H1 (cell line): ENCODE measurements at regions not wholly inside any gene's neighbourhood (a gene's known extent, or its start where the extent isn't known, plus 50 kb on each side); places are given as distances from the start of the nearest gene placed in this dataset.

Experiments used
- CEBPB ChIP-seq: IDR thresholded peaks from 2 replicates; pipeline ENCODE4 v1.6.1; 2012; ENCODE audit warnings: low read depth, low read length
- PHF8 ChIP-seq: fragments of 200-600 bp; sonication (generic); conservative IDR thresholded peaks from 2 replicates; pipeline ENCODE4 v1.7.1; 2012; ENCODE audit warnings: low read depth, mild to moderate bottlenecking, inconsistent platforms, low read length, moderate library complexity
- RAD21 ChIP-seq, 2 experiments: IDR thresholded peaks in 1 of 2; conservative IDR thresholded peaks in 1 of 2; 2 replicates each; pipeline ENCODE4 v1.6.1; 2011; ENCODE audit warnings: low read depth in 2 of 2, low read length in 2 of 2, improper control_type of control experiment in 1 of 2, inconsistent platforms in 1 of 2, mild to moderate bottlenecking in 1 of 2, moderate library complexity in 1 of 2
- SIRT6 ChIP-seq: IDR thresholded peaks from one replicate; pipeline ENCODE4 v1.7.1; 2012; ENCODE audit warnings: low read length, inconsistent platforms
- SIX5 ChIP-seq: IDR thresholded peaks from 2 replicates; pipeline ENCODE4 v1.6.1; 2011; ENCODE audit warnings: mild to moderate bottlenecking, low read depth, low read length
- SP1 ChIP-seq: IDR thresholded peaks from 2 replicates; pipeline ENCODE4 v1.6.1; 2011; ENCODE audit warnings: low read depth, low read length

GRCh38 chr2:220044383-220044782 is 417.0 kb downstream of the SLC4A3 start (continued):
- no peak for TF ChIP-seq RAD21 (IDR thresholded peaks at IDR 0.05 in 1 of 2, conservative IDR thresholded peaks at IDR 0.05 in 1 of 2; ENCODE audit: low read depth in 2 of 2, low read length in 2 of 2)
- TF ChIP-seq CEBPB = no peak
- no peak for TF ChIP-seq SIRT6
- TF ChIP-seq SIX5 = no peak
- no peak for TF ChIP-seq PHF8
- TF ChIP-seq SP1 = no peak
